MM.1S (cell line): ENCODE measurements at regions not wholly inside any gene's neighbourhood (a gene's known extent, or its start where the extent isn't known, plus 50 kb on each side); places are given as distances from the start of the nearest gene placed in this dataset.
A peak's percentile ranks its signal among the peaks of the same experiment; 100 is the strongest.

Experiments used
- DNase-seq: peaks from one replicate; pipeline ENCODE4 v3.0.0-alpha.2; 2015
- H2AFZ ChIP-seq: fragments of 300-600 bp; sonication (generic); 2 replicates; pipeline ENCODE4 v1.6.0; 2016; ENCODE audit warnings: antibody characterized with exemption, low read length
- H3F3A ChIP-seq: fragments of 300-600 bp; sonication (generic); 2 replicates; pipeline ENCODE4 v1.6.1; 2016; ENCODE audit warnings: mild to moderate bottlenecking, antibody characterized with exemption, low read length, moderate library complexity, mixed read lengths; ENCODE audit not compliant: insufficient read depth
- H3K27ac ChIP-seq: fragments of 300-600 bp; sonication (generic); 2 replicates; pipeline ENCODE4 v1.5.1; 2016; ENCODE audit warnings: mild to moderate bottlenecking, low read length
- H3K27me3 ChIP-seq: fragments of 300-600 bp; sonication (generic); replicated peaks from 2 replicates; pipeline ENCODE4 v1.6.0; 2016; ENCODE audit warnings: low read length; ENCODE audit not compliant: insufficient read depth
- H3K36me3 ChIP-seq: fragments of 300-600 bp; sonication (generic); replicated peaks from 2 replicates; pipeline ENCODE4 v1.6.1; 2016; ENCODE audit warnings: mild to moderate bottlenecking, low read length, mixed read lengths; ENCODE audit not compliant: insufficient read depth
- H3K4me1 ChIP-seq: fragments of 300-600 bp; sonication (generic); 2 replicates; pipeline ENCODE4 v1.6.1; 2016; ENCODE audit warnings: low read length, mixed read lengths
- H3K4me2 ChIP-seq: fragments of 300-600 bp; sonication (generic); 2 replicates; pipeline ENCODE4 v1.6.0; 2016; ENCODE audit warnings: low read depth, low read length
- H3K4me3 ChIP-seq: fragments of 300-600 bp; sonication (generic); 2 replicates; pipeline ENCODE4 v1.5.1; 2016; ENCODE audit warnings: low read length, mixed read lengths
- H3K79me2 ChIP-seq: fragments of 300-600 bp; sonication (generic); 2 replicates; pipeline ENCODE4 v1.6.1; 2016; ENCODE audit warnings: mixed run types, low read length, mixed read lengths
- H3K9ac ChIP-seq: fragments of 300-600 bp; sonication (generic); 2 replicates; pipeline ENCODE4 v1.6.1; 2016; ENCODE audit warnings: low read length, mixed read lengths
- H3K9me2 ChIP-seq: fragments of 300-600 bp; sonication (generic); replicated peaks from 2 replicates; pipeline ENCODE4 v1.6.1; 2016; ENCODE audit warnings: mild to moderate bottlenecking, low read length, mixed read lengths; ENCODE audit not compliant: insufficient read depth
- H3K9me3 ChIP-seq: fragments of 300-600 bp; sonication (generic); replicated peaks from 2 replicates; pipeline ENCODE4 v1.6.1; 2016; ENCODE audit warnings: mild to moderate bottlenecking, low read length, mixed read lengths; ENCODE audit not compliant: insufficient read depth
- H4K20me1 ChIP-seq: fragments of 300-600 bp; sonication (generic); 2 replicates; pipeline ENCODE4 v1.6.1; 2016; ENCODE audit warnings: mild to moderate bottlenecking, low read length, moderate library complexity, mixed read lengths; ENCODE audit not compliant: insufficient read depth
- CTCF ChIP-seq: fragments of 300-600 bp; sonication (generic); IDR thresholded peaks from 2 replicates; pipeline ENCODE4 v1.5.1; 2016; ENCODE audit warnings: antibody characterized with exemption, low read length, mixed read lengths
- EZH2 ChIP-seq: fragments of 300-600 bp; sonication (generic); optimal IDR thresholded peaks from 2 replicates; pipeline ENCODE3; 2017; ENCODE audit warnings: low read depth, mild to moderate bottlenecking, antibody characterized with exemption, low read length, mixed read lengths
- EZH2phosphoT487 ChIP-seq: fragments of 300-600 bp; sonication (generic); IDR thresholded peaks from 2 replicates; pipeline ENCODE4 v1.6.1; 2018; ENCODE audit warnings: antibody characterized with exemption, low read length

- H3K9ac ChIP-seq, result no peak overlapping the region
- H3K9me3 ChIP-seq, result no peaks in the 10 kb centered on the region
- no peaks in the 10 kb centered on the region for H3F3A ChIP-seq
- DNase-seq, result no peak
- no peak overlapping the region for H2AFZ ChIP-seq
- no peak overlapping the region for H3K27ac ChIP-seq
- no peak overlapping the region for H3K4me3 ChIP-seq
- TF ChIP-seq EZH2, result no peak
- TF ChIP-seq EZH2phosphoT487, result no peak
- TF ChIP-seq CTCF, result no peak
- H3K27me3 ChIP-seq, result no peaks in the 10 kb centered on the region
- no peaks in the 10 kb centered on the region for H4K20me1 ChIP-seq
- no peak overlapping the region for H3K4me2 ChIP-seq
- H3K4me1 ChIP-seq, result no peaks in the 10 kb centered on the region
- H3K9me2 ChIP-seq, result no peaks in the 10 kb centered on the region
- no peaks in the 10 kb centered on the region for H3K36me3 ChIP-seq
- no peaks in the 10 kb centered on the region for H3K79me2 ChIP-seq
These were observed 126.7 kb upstream of the OTUD4 start for GRCh38 chr4:145307120-145307519.

GRCh38 chr4:145302725-145303124, 122.3 kb upstream of the OTUD4 start:
- no peaks in the 10 kb centered on the region for H3K27me3 ChIP-seq
- H3K4me1 ChIP-seq, result no peaks in the 10 kb centered on the region
- DNase-seq, result no peak
- H4K20me1 ChIP-seq, result no peaks in the 10 kb centered on the region
- H2AFZ ChIP-seq, result no peak overlapping the region
- no peaks in the 10 kb centered on the region for H3K9me2 ChIP-seq
- H3F3A ChIP-seq, result no peaks in the 10 kb centered on the region
- no peak overlapping the region for H3K27ac ChIP-seq
- TF ChIP-seq CTCF, result no peak
- TF ChIP-seq EZH2phosphoT487, result no peak
- TF ChIP-seq EZH2, result no peak
- H3K9me3 ChIP-seq, result no peaks in the 10 kb centered on the region
- no peak overlapping the region for H3K4me2 ChIP-seq
- no peaks in the 10 kb centered on the region for H3K36me3 ChIP-seq
- no peak overlapping the region for H3K4me3 ChIP-seq
- H3K9ac ChIP-seq, result no peak overlapping the region
- no peaks in the 10 kb centered on the region for H3K79me2 ChIP-seq

- no peaks in the 10 kb centered on the region for H3F3A ChIP-seq
- no peaks in the 10 kb centered on the region for H3K27me3 ChIP-seq
- H2AFZ ChIP-seq, result no peak overlapping the region
- no peaks in the 10 kb centered on the region for H4K20me1 ChIP-seq
- no peak overlapping the region for H3K27ac ChIP-seq
- no peaks in the 10 kb centered on the region for H3K79me2 ChIP-seq
- no peak overlapping the region for H3K4me3 ChIP-seq
- no peaks in the 10 kb centered on the region for H3K9me3 ChIP-seq
- no peaks in the 10 kb centered on the region for H3K9me2 ChIP-seq
- H3K4me1 ChIP-seq, result no peaks in the 10 kb centered on the region
- DNase-seq, result no peak
- no peaks in the 10 kb centered on the region for H3K36me3 ChIP-seq
- H3K9ac ChIP-seq, result no peak overlapping the region
- no peak overlapping the region for H3K4me2 ChIP-seq
- no peak for TF ChIP-seq EZH2phosphoT487
These were observed 121.1 kb upstream of the OTUD4 start for GRCh38 chr4:145301386-145302080.

GRCh38 chr4:145299380-145300076, 119.1 kb upstream of the OTUD4 start:
- H4K20me1 ChIP-seq, result no peaks in the 10 kb centered on the region
- H3K27me3 ChIP-seq, result no peaks in the 10 kb centered on the region
- H3K36me3 ChIP-seq, result no peaks in the 10 kb centered on the region
- peak; percentile 83 for DNase-seq
- no peaks in the 10 kb centered on the region for H3F3A ChIP-seq
- no peaks in the 10 kb centered on the region for H3K9me3 ChIP-seq
- H3K27ac ChIP-seq, result no peak overlapping the region
- TF ChIP-seq EZH2phosphoT487 (no peak), CTCF (no peak), EZH2 (no peak)
- H3K4me1 ChIP-seq, result no peaks in the 10 kb centered on the region
- no peak overlapping the region for H2AFZ ChIP-seq
- H3K9ac ChIP-seq, result no peak overlapping the region
- H3K79me2 ChIP-seq, result no peaks in the 10 kb centered on the region
- no peaks in the 10 kb centered on the region for H3K9me2 ChIP-seq
- no peak overlapping the region for H3K4me2 ChIP-seq
- no peak overlapping the region for H3K4me3 ChIP-seq
